ENCODE measurements at regions not wholly inside any gene's neighbourhood (a gene's known extent, or its start where the extent isn't known, plus 50 kb on each side); places are given as distances from the start of the nearest gene placed in this dataset.

GRCh38 chr18:30271716-30272115, 770.8 kb downstream of the DSC3 start:
- POLR2A ChIA-PET = interaction anchor here (0.6 kb wide), 1 partner anchor 13 kb away, joined by 4 read pairs; no protein-coding TSS in a partner anchor
- no TSS peak for BruUV-seq (replicated peaks)
- TF ChIP-seq CTCF (IDR thresholded peaks at IDR 0.05; ENCODE audit: unreplicated experiment) = no peak

GRCh38 chr18:30265190-30265589, 777.4 kb downstream of the DSC3 start:
- TF ChIP-seq CTCF (IDR thresholded peaks at IDR 0.05; ENCODE audit: unreplicated experiment) = no peak
- DNase-seq (ENCODE audit: unreplicated experiment) = no peak
- no TSS peak for BruUV-seq (replicated peaks)
- ChIA-PET CTCF (no interaction called here), POLR2A (no interaction called here)
- H3K9me3 Mint-ChIP-seq (ENCODE audit: unreplicated experiment) = no peaks in the 10 kb centered on the region
- H3K4me1 Mint-ChIP-seq (ENCODE audit: insufficient read depth, unreplicated experiment) = no peaks in the 10 kb centered on the region
- H3K36me3 Mint-ChIP-seq (ENCODE audit: insufficient read depth, unreplicated experiment) = no peaks in the 10 kb centered on the region
- peaks cover 11% of the 10 kb centered on the region for H3K27me3 Mint-ChIP-seq (ENCODE audit: insufficient read depth, unreplicated experiment)
- intact Hi-C loops (cut with micrococcal nuclease) = no loop called here
- H3K4me3 Mint-ChIP-seq (ENCODE audit: unreplicated experiment) = no peak overlapping the region
- no peak overlapping the region for H3K27ac Mint-ChIP-seq (ENCODE audit: low read depth, unreplicated experiment)

More at GRCh38 chr18:30271716-30272115, 770.8 kb downstream of the DSC3 start:
- no peak overlapping the region for H3K27ac Mint-ChIP-seq (ENCODE audit: low read depth, unreplicated experiment)
- intact Hi-C loops (cut with micrococcal nuclease) = no loop called here
- H3K36me3 Mint-ChIP-seq (ENCODE audit: insufficient read depth, unreplicated experiment) = no peaks in the 10 kb centered on the region
- H3K4me3 Mint-ChIP-seq (ENCODE audit: unreplicated experiment) = no peak overlapping the region
- no peaks in the 10 kb centered on the region for H3K4me1 Mint-ChIP-seq (ENCODE audit: insufficient read depth, unreplicated experiment)
- H3K27me3 Mint-ChIP-seq (ENCODE audit: insufficient read depth, unreplicated experiment) = peaks cover 11% of the 10 kb centered on the region
- no peaks in the 10 kb centered on the region for H3K9me3 Mint-ChIP-seq (ENCODE audit: unreplicated experiment)
- peak; percentile 21 for DNase-seq (ENCODE audit: unreplicated experiment)
- CTCF ChIA-PET = interaction anchor here (0.7 kb wide), 1 partner anchor 1421 kb away, joined by 3 read pairs; no protein-coding TSS in a partner anchor

GRCh38 chr18:30254331-30254730, 788.2 kb downstream of the DSC3 start:
- BruUV-seq (replicated peaks) = no TSS peak
- Mint-ChIP-seq H3K4me3 (ENCODE audit: unreplicated experiment) (no peak overlapping the region), H3K27ac (ENCODE audit: low read depth, unreplicated experiment) (no peak overlapping the region), H3K9me3 (ENCODE audit: unreplicated experiment) (no peaks in the 10 kb centered on the region), H3K4me1 (ENCODE audit: insufficient read depth, unreplicated experiment) (no peaks in the 10 kb centered on the region), H3K27me3 (ENCODE audit: insufficient read depth, unreplicated experiment) (no peaks in the 10 kb centered on the region), H3K36me3 (ENCODE audit: insufficient read depth, unreplicated experiment) (no peaks in the 10 kb centered on the region)
- POLR2A ChIA-PET = no interaction called here
- no peak for TF ChIP-seq CTCF (IDR thresholded peaks at IDR 0.05; ENCODE audit: unreplicated experiment)
- no peak for DNase-seq (ENCODE audit: unreplicated experiment)
- CTCF ChIA-PET = no interaction called here
- intact Hi-C loops (cut with micrococcal nuclease) = no loop called here

GRCh38 chr18:30248056-30248455, 794.5 kb downstream of the DSC3 start:
- Mint-ChIP-seq H3K4me3 (ENCODE audit: unreplicated experiment) (no peak overlapping the region), H3K27ac (ENCODE audit: low read depth, unreplicated experiment) (no peak overlapping the region), H3K27me3 (ENCODE audit: insufficient read depth, unreplicated experiment) (no peaks in the 10 kb centered on the region), H3K4me1 (ENCODE audit: insufficient read depth, unreplicated experiment) (no peaks in the 10 kb centered on the region), H3K36me3 (ENCODE audit: insufficient read depth, unreplicated experiment) (no peaks in the 10 kb centered on the region), H3K9me3 (ENCODE audit: unreplicated experiment) (peaks cover 7% of the 10 kb centered on the region)
- intact Hi-C loops (cut with micrococcal nuclease) = no loop called here
- no TSS peak for BruUV-seq (replicated peaks)
- TF ChIP-seq CTCF (IDR thresholded peaks at IDR 0.05; ENCODE audit: unreplicated experiment) = no peak
- POLR2A ChIA-PET = no interaction called here
- DNase-seq (ENCODE audit: unreplicated experiment) = no peak
- CTCF ChIA-PET = no interaction called here

Measured in MCF 10A (cell line).